GM21786 (cell line): ENCODE measurements at regions not wholly inside any gene's neighbourhood (a gene's known extent, or its start where the extent isn't known, plus 50 kb on each side); places are given as distances from the start of the nearest gene placed in this dataset.

Experiments
- ATAC-seq: cut with Tn5 transposase; IDR thresholded peaks from one replicate; pipeline ENCODE4 v1.9.1; 2021; ENCODE audit not compliant: unreplicated experiment

GRCh38 chr17:79478841-79479240, 132.0 kb downstream of the RBFOX3 start:
- ATAC-seq: no peak

GRCh38 chr17:79478051-79478461, 132.8 kb downstream of the RBFOX3 start:
- ATAC-seq: no peak

GRCh38 chr17:79476074-79476652, 134.7 kb downstream of the RBFOX3 start:
- no peak for ATAC-seq

- no peak for ATAC-seq
These were observed 136.9 kb downstream of the RBFOX3 start for GRCh38 chr17:79473876-79474440.

- ATAC-seq: no peak
These were observed 137.6 kb downstream of the RBFOX3 start for GRCh38 chr17:79473111-79473875.

DNA sequence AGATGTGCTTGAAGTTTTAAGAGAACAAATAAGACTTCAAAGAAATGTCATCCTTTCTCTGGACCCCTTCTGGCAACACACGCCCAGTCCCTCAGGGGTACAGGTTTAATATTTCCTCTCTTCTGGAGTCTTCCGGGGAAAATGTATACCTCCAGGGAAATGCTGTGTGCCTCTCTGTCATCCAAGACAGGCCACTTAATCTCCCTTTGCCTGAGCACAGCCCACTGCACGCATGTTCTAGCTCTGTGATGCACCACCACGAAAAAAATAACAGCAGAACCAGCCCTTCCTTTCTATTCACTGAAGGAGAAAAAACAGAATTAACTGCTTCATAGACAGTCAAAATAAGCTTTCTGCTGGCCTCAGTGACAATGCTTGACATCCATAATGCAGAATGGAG, 140.1 kb downstream of the RBFOX3 start:
- ATAC-seq: no peak

DNA sequence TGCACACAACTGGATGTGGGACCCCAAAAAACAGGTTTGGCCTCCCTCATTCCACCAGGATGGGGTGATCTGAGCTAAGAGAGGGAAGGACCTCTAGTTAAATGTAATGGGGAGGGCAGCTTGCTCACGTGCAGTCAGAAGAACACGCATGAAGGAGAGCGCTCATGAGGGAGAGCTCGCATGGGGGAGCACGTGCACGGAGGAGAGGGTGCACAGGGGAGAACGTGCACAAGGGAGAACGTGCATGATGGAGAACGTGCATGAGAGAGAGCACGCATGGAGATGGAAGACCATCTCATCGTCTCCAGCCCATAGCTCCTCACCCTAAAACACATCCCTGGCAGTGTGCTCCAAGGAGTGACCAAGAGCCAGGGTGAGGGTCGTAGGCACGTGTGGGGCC, 141.2 kb downstream of the RBFOX3 start:
- no peak for ATAC-seq

DNA sequence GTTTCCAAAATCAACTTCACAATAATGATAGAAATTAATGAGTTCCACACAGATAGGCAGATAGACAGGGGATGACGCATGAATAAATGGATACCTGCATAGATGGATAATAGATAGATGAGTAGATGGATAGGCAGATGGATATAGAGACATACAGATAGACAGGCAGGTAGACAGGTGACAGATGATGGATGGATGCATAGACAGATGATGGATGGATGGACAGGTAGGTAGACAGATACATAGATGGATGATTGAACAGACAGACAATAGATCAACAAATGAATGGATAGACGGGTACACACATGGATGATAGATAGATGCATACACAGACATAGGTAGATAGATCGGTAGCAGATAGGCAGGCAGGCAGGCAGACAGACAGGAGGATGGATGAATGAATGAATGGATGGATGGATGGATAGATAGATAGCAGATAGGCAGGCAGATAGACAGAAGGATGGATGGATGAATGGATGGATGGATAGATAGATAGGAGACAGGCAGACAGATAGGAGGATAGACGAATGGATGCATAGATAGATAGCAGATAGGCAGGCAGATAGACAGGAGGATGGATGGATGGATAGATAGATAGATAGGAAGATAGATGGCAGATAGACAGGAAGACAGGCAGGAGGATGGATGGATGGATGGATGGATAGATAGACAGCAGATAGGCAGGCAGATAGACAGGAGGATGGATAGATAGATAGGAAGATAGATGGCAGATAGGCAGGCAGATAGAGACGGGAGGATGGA, 142.5 kb downstream of the RBFOX3 start:
- ATAC-seq: no peak

- no peak for ATAC-seq
These were observed 144.1 kb downstream of the RBFOX3 start for GRCh38 chr17:79466562-79467350.

- no peak for ATAC-seq
These were observed 145.2 kb downstream of the RBFOX3 start for GRCh38 chr17:79465681-79466025.

GRCh38 chr17:79465011-79465680, 145.7 kb downstream of the RBFOX3 start:
- no peak for ATAC-seq

DNA sequence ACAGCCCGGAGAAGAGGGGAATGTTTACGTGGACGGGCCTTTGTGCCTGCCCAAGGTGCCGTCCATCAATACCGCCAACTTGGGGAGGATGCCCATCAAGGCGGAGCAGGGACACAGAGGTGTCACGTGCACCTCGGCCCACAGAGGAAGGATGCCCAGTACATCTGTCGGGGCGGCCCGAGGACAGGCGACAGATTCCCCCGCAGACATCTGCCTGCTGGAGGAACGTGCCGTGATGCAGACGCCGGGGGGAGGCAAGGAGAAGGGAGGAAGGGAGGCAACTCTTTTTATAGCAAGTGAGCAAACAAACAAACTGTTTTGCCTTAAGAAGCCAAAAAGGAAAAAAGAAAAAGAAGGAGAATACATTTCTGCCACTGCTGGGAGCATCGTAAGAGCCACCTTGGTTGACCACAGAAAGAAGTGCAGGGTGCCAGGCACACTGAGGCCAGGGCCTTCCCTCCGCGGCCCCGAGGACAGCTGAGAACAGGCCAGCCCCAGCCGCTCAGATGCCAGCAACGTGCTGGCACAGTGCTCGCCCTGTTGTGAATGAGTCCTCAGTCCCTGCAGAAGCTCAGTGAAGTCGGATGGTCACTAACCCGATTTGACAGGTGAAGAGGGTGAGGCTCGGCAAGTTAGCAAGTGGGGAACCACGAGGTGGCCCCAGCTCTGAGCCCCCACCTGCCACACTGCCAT, 146.4 kb downstream of the RBFOX3 start:
- no peak for ATAC-seq

DNA sequence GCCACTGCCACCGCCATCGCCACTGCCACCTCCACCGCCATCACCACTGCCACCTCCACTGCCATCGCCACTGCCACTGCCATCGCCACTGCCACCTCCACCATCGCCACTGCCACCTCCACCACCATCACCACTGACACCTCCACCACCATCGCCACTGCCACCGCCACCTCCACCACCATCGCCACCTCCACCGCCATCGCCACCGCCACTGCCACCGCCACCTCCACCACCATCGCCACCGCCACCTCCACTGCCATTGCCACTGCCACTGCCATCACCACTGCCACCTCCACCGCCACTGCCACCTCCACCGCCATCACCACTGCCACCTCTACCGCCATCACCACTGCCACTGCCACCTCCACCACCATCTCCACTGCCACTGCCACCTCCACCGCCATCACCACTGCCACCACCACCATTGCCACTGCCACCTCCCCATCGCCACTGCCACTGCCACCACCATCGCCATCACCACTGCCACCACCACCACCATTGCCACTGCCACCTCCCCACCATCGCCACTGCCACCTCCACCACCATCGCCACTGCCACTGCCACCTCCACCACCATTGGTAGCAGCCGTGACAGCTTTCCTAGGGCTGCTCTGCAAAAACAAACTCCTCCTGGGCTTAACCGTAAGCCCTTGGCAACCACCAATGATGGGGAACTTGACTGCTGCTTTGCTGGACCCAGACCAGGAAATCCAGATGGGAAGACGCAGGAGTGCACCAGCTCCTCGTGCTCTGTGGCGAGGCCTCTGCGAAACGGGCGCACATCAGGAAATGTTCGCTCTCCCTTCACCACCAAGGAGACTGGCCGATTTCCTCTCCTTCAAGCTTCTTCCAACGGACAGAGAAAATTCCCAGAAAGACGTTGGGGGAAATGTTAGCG, 147.2 kb downstream of the RBFOX3 start:
- no peak for ATAC-seq

DNA sequence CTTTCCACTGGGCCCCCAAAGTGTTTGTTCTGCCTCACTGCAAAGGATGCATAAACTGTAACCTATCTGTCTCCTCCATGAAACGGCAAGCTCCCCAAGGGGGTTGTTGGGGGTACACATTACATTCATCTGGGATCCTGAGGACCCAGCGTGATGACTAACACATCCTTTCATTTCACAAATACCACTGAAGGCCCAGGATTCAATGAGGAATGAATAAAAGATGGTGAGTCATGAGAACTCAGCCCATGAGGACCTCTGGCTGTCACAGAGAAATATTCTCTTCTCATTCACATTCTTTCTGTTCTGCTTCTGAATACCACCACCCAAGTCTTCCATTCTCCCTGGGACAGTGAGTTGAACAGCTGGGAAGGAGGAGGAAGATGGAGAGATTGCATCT, 149.8 kb downstream of the RBFOX3 start:
- ATAC-seq: no peak

- ATAC-seq: no peak
These were observed 151.0 kb downstream of the RBFOX3 start for GRCh38 chr17:79459846-79460245.

GRCh38 chr17:79459003-79459655, 151.7 kb downstream of the RBFOX3 start:
- ATAC-seq: no peak

GRCh38 chr17:79458356-79458755, 152.5 kb downstream of the RBFOX3 start:
- ATAC-seq: no peak

- ATAC-seq: no peak
These were observed 153.0 kb downstream of the RBFOX3 start for GRCh38 chr17:79457889-79458288.
